Uterus (tissue), 3 donors: ENCODE measurements at regions not wholly inside any gene's neighbourhood (a gene's known extent, or its start where the extent isn't known, plus 50 kb on each side); places are given as distances from the start of the nearest gene placed in this dataset.

Experiments used
- DNase-seq, 2 donors: peaks; one replicate each; pipeline ENCODE4 v3.0.0-alpha.2; 2019 to 2020
- H3K27ac ChIP-seq, 2 donors: fragments of 200-600 bp; sonication (generic); 1 replicate in 1 of 2; 2 replicates in 1 of 2; pipeline ENCODE4 v1.5.1; 2016 to 2018
- H3K27me3 ChIP-seq, 2 donors: fragments of 200-600 bp; sonication (generic); one replicate each; pipeline ENCODE4 v1.5.1; 2018 to 2019; ENCODE audit warnings: control low read depth in 1 of 2
- H3K36me3 ChIP-seq, 2 donors: fragments of 200-600 bp; sonication (generic); one replicate each; pipeline ENCODE4 v1.5.1; 2019; ENCODE audit warnings: control low read depth in 1 of 2
- H3K4me1 ChIP-seq, 2 donors: fragments of 200-600 bp; sonication (generic); one replicate each; pipeline ENCODE4 v1.5.1; 2018 to 2019; ENCODE audit warnings: control low read depth in 1 of 2
- H3K4me3 ChIP-seq, 2 donors: fragments of 200-600 bp; sonication (generic); 1 replicate in 1 of 2; 2 replicates in 1 of 2; pipeline ENCODE4 v1.5.1; 2018 to 2019; ENCODE audit warnings: mild to moderate bottlenecking in 1 of 2
- H3K9me3 ChIP-seq, 2 donors: fragments of 200-600 bp; sonication (generic); one replicate each; pipeline ENCODE4 v1.5.1; 2019; ENCODE audit warnings: control low read depth in 1 of 2
- CTCF ChIP-seq, 4 experiments: fragments of 200-600 bp in 2 of 4; fragments of 450-650 bp in 2 of 4; sonication (generic) in 2 of 4; IDR thresholded peaks; one replicate each; pipeline ENCODE4 v1.5.1; 2016 to 2019; ENCODE audit warnings: antibody characterized with exemption in 4 of 4, mild to moderate bottlenecking in 2 of 4, moderate library complexity in 1 of 4
- POLR2A ChIP-seq, 2 donors: fragments of 450-650 bp; IDR thresholded peaks; one replicate each; pipeline ENCODE4 v1.6.1; 2016; ENCODE audit warnings: antibody characterized with exemption in 2 of 2, mild to moderate bottlenecking in 1 of 2, moderate library complexity in 1 of 2
- intact Hi-C: fragments of 100-400 bp; cut with DNase I; formaldehyde crosslinking; loops from one replicate; pipeline ENCODE4 v1.15.1; 2023; ENCODE audit warnings: low total_unique reads
- donor health status: DM: yes; HTN: yes; CAD: no.

- intact Hi-C loops: no loop called here
- Histone ChIP-seq H3K27ac (no peak overlapping the region), H3K36me3 (no peaks in the 10 kb centered on the region), H3K4me3 (no peak overlapping the region), H3K27me3 (no peaks in the 10 kb centered on the region), H3K4me1 (no peaks in the 10 kb centered on the region), H3K9me3 (no peaks in the 10 kb centered on the region)
- TF ChIP-seq CTCF (IDR thresholded peaks at IDR 0.05) (no peak), POLR2A (IDR thresholded peaks at IDR 0.05) (no peak)
- no peak for DNase-seq
Observed at GRCh38 chrX:7771788-7772438, 71.1 kb upstream of the VCX start.

DNA sequence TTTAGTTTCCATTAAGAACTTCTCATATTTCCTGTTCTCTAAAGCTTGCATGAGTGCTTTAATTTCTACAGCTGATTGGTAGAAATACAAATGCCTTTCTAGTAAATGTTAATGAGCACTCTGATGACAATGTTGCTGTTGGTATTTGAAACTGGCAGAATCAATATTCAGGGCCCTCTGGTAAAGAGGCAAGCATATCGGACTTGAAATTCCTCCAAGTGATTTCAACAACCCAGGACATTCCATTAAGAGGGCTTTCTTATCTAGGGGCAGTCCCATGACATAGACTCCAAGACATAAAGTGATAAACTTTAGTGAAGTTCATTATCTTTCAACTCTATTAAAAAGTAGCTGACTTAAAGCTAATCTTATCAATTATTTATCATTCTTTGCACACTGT is 83.1 kb upstream of the VCX start:
- intact Hi-C loops: no loop called here
- no peaks in the 10 kb centered on the region for H3K36me3 ChIP-seq
- no peaks in the 10 kb centered on the region for H3K9me3 ChIP-seq
- H3K4me3 ChIP-seq: no peak overlapping the region
- H3K27ac ChIP-seq: no peak overlapping the region
- no peaks in the 10 kb centered on the region for H3K4me1 ChIP-seq
- no peak for TF ChIP-seq POLR2A (IDR thresholded peaks at IDR 0.05)
- H3K27me3 ChIP-seq: no peaks in the 10 kb centered on the region
- DNase-seq: no peak

DNA sequence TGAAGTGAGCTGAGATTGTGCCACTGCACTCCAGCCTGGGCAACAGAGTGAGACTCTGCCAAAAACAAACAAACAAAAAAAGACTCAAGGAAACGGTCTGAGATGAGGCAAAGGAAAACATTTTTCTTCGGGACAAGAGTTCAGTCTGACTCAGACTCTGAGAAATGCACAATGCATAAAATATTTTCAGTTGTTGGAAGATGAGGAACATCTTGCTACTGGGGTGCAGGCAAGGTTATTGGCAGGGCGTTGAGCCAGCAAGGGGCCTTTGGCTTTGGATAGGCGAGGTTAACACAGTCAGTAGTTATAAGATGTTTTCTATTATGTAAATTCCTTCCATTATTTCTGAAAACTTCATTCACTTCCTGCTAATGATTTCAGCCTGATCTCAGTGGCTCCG is 96.1 kb upstream of the VCX start:
- Histone ChIP-seq H3K4me3 (no peak overlapping the region), H3K4me1 (no peaks in the 10 kb centered on the region), H3K9me3 (no peaks in the 10 kb centered on the region), H3K27ac (no peak overlapping the region), H3K27me3 (no peaks in the 10 kb centered on the region), H3K36me3 (no peaks in the 10 kb centered on the region)
- no peak for DNase-seq
- TF ChIP-seq CTCF (IDR thresholded peaks at IDR 0.05) (no peak), POLR2A (IDR thresholded peaks at IDR 0.05) (no peak)
- intact Hi-C loops: no loop called here

DNA sequence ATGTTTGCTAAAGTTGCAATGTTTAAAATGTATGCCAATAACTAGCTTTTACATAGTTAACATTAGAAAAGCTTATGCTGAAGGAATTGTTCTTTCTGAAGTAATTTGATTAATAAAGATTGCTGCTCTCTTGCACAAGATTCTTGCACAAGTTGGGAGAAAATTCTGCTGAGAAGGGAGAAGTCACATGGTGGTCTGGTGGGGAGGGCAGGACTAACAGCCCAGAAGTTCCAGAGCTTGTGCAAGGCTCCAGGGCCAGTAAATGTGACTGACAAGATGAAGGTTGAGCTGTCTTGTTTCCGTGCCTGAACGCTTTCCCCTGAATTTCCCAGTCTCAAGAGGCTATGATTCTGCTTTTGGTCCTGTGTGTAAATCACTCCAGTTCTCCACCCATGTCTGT is 112.9 kb upstream of the VCX start:
- Histone ChIP-seq H3K9me3 (no peaks in the 10 kb centered on the region), H3K27ac (no peak overlapping the region), H3K4me3 (no peak overlapping the region), H3K36me3 (no peaks in the 10 kb centered on the region), H3K4me1 (no peaks in the 10 kb centered on the region), H3K27me3 (no peaks in the 10 kb centered on the region)
- DNase-seq: no peak
- no peak for TF ChIP-seq POLR2A (IDR thresholded peaks at IDR 0.05)
- no peak for TF ChIP-seq CTCF (IDR thresholded peaks at IDR 0.05)
- intact Hi-C loops: no loop called here

GRCh38 chrX:7720519-7720918 is 122.5 kb upstream of the VCX start:
- DNase-seq: no peak
- H3K4me1 ChIP-seq: no peaks in the 10 kb centered on the region
- intact Hi-C loops: no loop called here

More at GRCh38 chrX:7720519-7720918, 122.5 kb upstream of the VCX start:
- no peak for TF ChIP-seq POLR2A (IDR thresholded peaks at IDR 0.05)
- no peak for TF ChIP-seq CTCF (IDR thresholded peaks at IDR 0.05)
- Histone ChIP-seq H3K36me3 (no peaks in the 10 kb centered on the region), H3K4me3 (no peak overlapping the region), H3K27me3 (no peaks in the 10 kb centered on the region), H3K9me3 (no peaks in the 10 kb centered on the region), H3K27ac (no peak overlapping the region)
